ENCODE measurements at regions not wholly inside any gene's neighbourhood (a gene's known extent, or its start where the extent isn't known, plus 50 kb on each side); places are given as distances from the start of the nearest gene placed in this dataset.

GRCh38 chr3:67870477-67870876 is 216.1 kb upstream of the SUCLG2 start:
- TF ChIP-seq CTCF (IDR thresholded peaks at IDR 0.05): no peak
- H3K36me3 ChIP-seq: no peaks in the 10 kb centered on the region
- no peak for DNase-seq (ENCODE audit: low spot score)
- H3K27me3 ChIP-seq: no peaks in the 10 kb centered on the region
- no peak overlapping the region for H3K4me3 ChIP-seq
- no peaks in the 10 kb centered on the region for H3K4me1 ChIP-seq
- no peak overlapping the region for H3K27ac ChIP-seq
- no peaks in the 10 kb centered on the region for H3K9me3 ChIP-seq

GRCh38 chr3:67866571-67866970 is 212.2 kb upstream of the SUCLG2 start:
- H3K27ac ChIP-seq: no peak overlapping the region
- H3K36me3 ChIP-seq: no peaks in the 10 kb centered on the region
- no peak overlapping the region for H3K4me3 ChIP-seq
- no peaks in the 10 kb centered on the region for H3K9me3 ChIP-seq
- no peak for DNase-seq (ENCODE audit: low spot score)
- no peaks in the 10 kb centered on the region for H3K27me3 ChIP-seq
- peaks cover 0 to 6% of the 10 kb centered on the region in 2 donors for H3K4me1 ChIP-seq
- TF ChIP-seq CTCF (IDR thresholded peaks at IDR 0.05): no peak

GRCh38 chr3:67864587-67865183 is 210.3 kb upstream of the SUCLG2 start:
- DNase-seq (ENCODE audit: low spot score): no peak
- Histone ChIP-seq H3K27me3 (no peaks in the 10 kb centered on the region), H3K36me3 (no peaks in the 10 kb centered on the region), H3K4me3 (no peak overlapping the region), H3K27ac (no peak overlapping the region), H3K9me3 (no peaks in the 10 kb centered on the region), H3K4me1 (peaks cover 0 to 6% of the 10 kb centered on the region in 2 donors)
- TF ChIP-seq CTCF (IDR thresholded peaks at IDR 0.05): no peak

GRCh38 chr3:67863869-67864268 is 209.5 kb upstream of the SUCLG2 start:
- Histone ChIP-seq H3K27me3 (no peaks in the 10 kb centered on the region), H3K4me3 (no peak overlapping the region)
- TF ChIP-seq CTCF (IDR thresholded peaks at IDR 0.05): peak in 1 of 2 donors; percentile 11

GRCh38 chr3:67860429-67860828 is 206.0 kb upstream of the SUCLG2 start:
- no peak overlapping the region for H3K4me3 ChIP-seq
- TF ChIP-seq CTCF (IDR thresholded peaks at IDR 0.05): no peak
- no peaks in the 10 kb centered on the region for H3K27me3 ChIP-seq
- H3K4me1 ChIP-seq: peaks cover 0 to 6% of the 10 kb centered on the region in 2 donors
- no peaks in the 10 kb centered on the region for H3K9me3 ChIP-seq
- H3K36me3 ChIP-seq: no peaks in the 10 kb centered on the region
- no peak for DNase-seq (ENCODE audit: low spot score)
- no peak overlapping the region for H3K27ac ChIP-seq

More at GRCh38 chr3:67863869-67864268, 209.5 kb upstream of the SUCLG2 start:
- H3K4me1 ChIP-seq: peaks cover 0 to 6% of the 10 kb centered on the region in 2 donors
- H3K27ac ChIP-seq: no peak overlapping the region
- no peaks in the 10 kb centered on the region for H3K9me3 ChIP-seq
- no peaks in the 10 kb centered on the region for H3K36me3 ChIP-seq
- no peak for DNase-seq (ENCODE audit: low spot score)

GRCh38 chr3:67858492-67858891 is 204.1 kb upstream of the SUCLG2 start:
- no peaks in the 10 kb centered on the region for H3K27me3 ChIP-seq
- H3K27ac ChIP-seq: no peak overlapping the region
- no peaks in the 10 kb centered on the region for H3K36me3 ChIP-seq
- TF ChIP-seq CTCF (IDR thresholded peaks at IDR 0.05): no peak
- H3K4me3 ChIP-seq: no peak overlapping the region
- no peaks in the 10 kb centered on the region for H3K4me1 ChIP-seq
- DNase-seq (ENCODE audit: low spot score): no peak
- no peaks in the 10 kb centered on the region for H3K9me3 ChIP-seq

Data from right atrium auricular region (tissue), 2 donors.